ENCODE measurements at regions not wholly inside any gene's neighbourhood (a gene's known extent, or its start where the extent isn't known, plus 50 kb on each side); places are given as distances from the start of the nearest gene placed in this dataset.

DNA sequence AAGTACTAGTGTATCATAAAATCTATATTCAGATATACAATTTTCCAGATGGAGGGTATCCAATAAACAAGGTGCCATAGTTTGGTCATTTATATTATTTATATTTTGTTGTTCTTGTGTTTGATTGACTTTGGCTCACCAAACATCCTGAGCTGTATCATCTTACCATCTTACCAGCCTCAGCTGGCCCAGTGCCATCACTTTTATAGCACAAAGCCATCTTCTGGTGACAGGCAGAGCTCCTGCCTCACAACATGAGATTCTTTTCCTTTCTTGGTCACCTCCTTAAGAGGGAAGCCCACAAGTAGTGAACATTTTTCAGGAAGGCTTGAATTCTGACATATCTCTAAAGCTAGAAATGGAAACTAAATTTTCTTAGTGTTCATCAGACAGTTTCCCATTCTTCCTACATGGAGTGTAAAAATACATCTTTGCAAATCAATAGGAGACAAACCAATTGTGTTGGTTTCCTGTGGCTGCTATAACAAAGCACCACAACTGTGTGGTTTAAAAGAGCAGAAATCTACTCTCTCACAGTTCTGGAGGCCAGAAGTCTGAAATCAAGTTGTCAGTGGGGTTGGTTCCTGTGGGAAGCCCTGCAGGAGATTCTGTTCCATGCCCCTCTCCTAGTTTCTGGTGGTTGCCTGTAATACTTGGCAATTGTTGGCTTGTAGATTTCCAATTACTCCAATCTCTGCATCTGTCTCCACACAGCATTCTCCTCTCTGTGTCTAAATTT, 341.8 kb downstream of the MAN2A1 start:
- TF ChIP-seq, protein P1, sequence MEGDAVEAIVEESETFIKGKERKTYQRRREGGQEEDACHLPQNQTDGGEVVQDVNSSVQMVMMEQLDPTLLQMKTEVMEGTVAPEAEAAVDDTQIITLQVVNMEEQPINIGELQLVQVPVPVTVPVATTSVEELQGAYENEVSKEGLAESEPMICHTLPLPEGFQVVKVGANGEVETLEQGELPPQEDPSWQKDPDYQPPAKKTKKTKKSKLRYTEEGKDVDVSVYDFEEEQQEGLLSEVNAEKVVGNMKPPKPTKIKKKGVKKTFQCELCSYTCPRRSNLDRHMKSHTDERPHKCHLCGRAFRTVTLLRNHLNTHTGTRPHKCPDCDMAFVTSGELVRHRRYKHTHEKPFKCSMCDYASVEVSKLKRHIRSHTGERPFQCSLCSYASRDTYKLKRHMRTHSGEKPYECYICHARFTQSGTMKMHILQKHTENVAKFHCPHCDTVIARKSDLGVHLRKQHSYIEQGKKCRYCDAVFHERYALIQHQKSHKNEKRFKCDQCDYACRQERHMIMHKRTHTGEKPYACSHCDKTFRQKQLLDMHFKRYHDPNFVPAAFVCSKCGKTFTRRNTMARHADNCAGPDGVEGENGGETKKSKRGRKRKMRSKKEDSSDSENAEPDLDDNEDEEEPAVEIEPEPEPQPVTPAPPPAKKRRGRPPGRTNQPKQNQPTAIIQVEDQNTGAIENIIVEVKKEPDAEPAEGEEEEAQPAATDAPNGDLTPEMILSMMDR (IDR thresholded peaks at IDR 0.05) = no peak
- TF ChIP-seq POLR2A (IDR thresholded peaks at IDR 0.05) = no peak

All from testis (tissue), 2 donors.